Keratinocyte (primary cell): ENCODE measurements at regions not wholly inside any gene's neighbourhood (a gene's known extent, or its start where the extent isn't known, plus 50 kb on each side); places are given as distances from the start of the nearest gene placed in this dataset.
"Not testable (repeated sequence)": the region's sequence is repeated elsewhere in the genome, so short reads cannot be mapped to it uniquely, and the experiment has no call there.

Source experiments
- DNase-seq: peaks from one replicate; pipeline ENCODE4 v3.0.0-alpha.2; 2011; ENCODE audit warnings: low read depth, missing footprints, low spot score
- FAIRE-seq: peaks from 2 replicates; lab custom pipeline; 2011; peaks lifted over from hg19 to GRCh38; lab: Jason Lieb, UNC
- H2AFZ ChIP-seq: 2 replicates; pipeline ENCODE4 v1.6.0; 2012; ENCODE audit warnings: low read length, control low read depth, inconsistent platforms; ENCODE audit not compliant: control insufficient read depth
- H3K27ac ChIP-seq: 2 replicates; pipeline ENCODE4 v1.5.1; 2011; ENCODE audit warnings: low read length; ENCODE audit not compliant: control insufficient read depth, insufficient read depth
- H3K27me3 ChIP-seq: 3 replicates; pipeline ENCODE4 v1.6.0; 2011; ENCODE audit warnings: low read length; ENCODE audit not compliant: control insufficient read depth, insufficient read depth; ENCODE audit errors: extremely low read depth
- H3K36me3 ChIP-seq, 2 experiments: 2 replicates in 1 of 2; 3 replicates in 1 of 2; pipeline ENCODE4 v1.5.1; 2011; ENCODE audit warnings: low read length in 2 of 2, mild to moderate bottlenecking in 1 of 2; ENCODE audit not compliant: control insufficient read depth in 2 of 2, insufficient read depth in 2 of 2; ENCODE audit errors: extremely low read depth in 1 of 2
- H3K4me1 ChIP-seq: 3 replicates; pipeline ENCODE4 v1.5.1; 2011; ENCODE audit warnings: low read length; ENCODE audit not compliant: control insufficient read depth, insufficient read depth; ENCODE audit errors: extremely low read depth
- H3K4me2 ChIP-seq: 3 replicates; pipeline ENCODE4 v1.6.0; 2011; ENCODE audit warnings: low read depth, low read length; ENCODE audit not compliant: control insufficient read depth, insufficient read depth; ENCODE audit errors: extremely low read depth
- H3K4me3 ChIP-seq, 3 experiments: fragments of 200-600 bp in 1 of 3; sonication (generic) in 1 of 3; 2 replicates in 2 of 3; 3 replicates in 1 of 3; pipeline ENCODE4 v1.5.1; 2011 to 2016; ENCODE audit warnings: low read length in 3 of 3, mild to moderate bottlenecking in 3 of 3, control low read depth in 2 of 3, inconsistent platforms in 1 of 3, low read depth in 1 of 3, mixed read lengths in 1 of 3, mixed run types in 1 of 3, moderate library complexity in 1 of 3; ENCODE audit not compliant: control insufficient read depth in 2 of 3, insufficient read depth in 2 of 3; ENCODE audit errors: extremely low read depth in 1 of 3
- H3K79me2 ChIP-seq: 2 replicates; pipeline ENCODE4 v1.6.0; 2012; ENCODE audit warnings: low read length; ENCODE audit not compliant: control insufficient read depth, insufficient read depth
- H3K9ac ChIP-seq: 3 replicates; pipeline ENCODE4 v1.6.0; 2011; ENCODE audit warnings: low read length; ENCODE audit not compliant: control insufficient read depth, insufficient read depth; ENCODE audit errors: extremely low read depth
- H3K9me1 ChIP-seq: 3 replicates; pipeline ENCODE4 v1.6.0; 2011; ENCODE audit warnings: low read length; ENCODE audit not compliant: control insufficient read depth, insufficient read depth; ENCODE audit errors: extremely low read depth
- H3K9me3 ChIP-seq: 2 replicates; pipeline ENCODE4 v1.5.1; 2012; ENCODE audit warnings: low read depth, low read length; ENCODE audit not compliant: control insufficient read depth
- H4K20me1 ChIP-seq: 3 replicates; pipeline ENCODE4 v1.6.0; 2011; ENCODE audit warnings: low read length; ENCODE audit not compliant: control insufficient read depth, insufficient read depth; ENCODE audit errors: extremely low read depth
- CTCF ChIP-seq, 3 experiments: IDR thresholded peaks in 1 of 3; conservative IDR thresholded peaks in 1 of 3; optimal IDR thresholded peaks in 1 of 3; 2 replicates in 2 of 3; 3 replicates in 1 of 3; pipeline versions ENCODE3 to v1.5.1; 2011; ENCODE audit warnings: low read length in 3 of 3, mild to moderate bottlenecking in 3 of 3, moderate library complexity in 2 of 3, control low read depth in 1 of 3, inconsistent platforms in 1 of 3; ENCODE audit not compliant: insufficient read depth in 2 of 3; ENCODE audit errors: extremely low read depth in 1 of 3
- EZH2 ChIP-seq: IDR thresholded peaks from one replicate; pipeline ENCODE4 v1.6.1; 2012; ENCODE audit warnings: inconsistent platforms, mild to moderate bottlenecking, low read length, moderate library complexity
- dilution Hi-C: fragments of 300-500 bp; cut with MboI; formaldehyde crosslinking; loops from one replicate; pipeline ENCODE4 v1.7.0; 2020; ENCODE audit warnings: low sequenced_read_pairs; ENCODE audit not compliant: extremely low pct_ligation_motif_present

- H3K36me3 ChIP-seq = no peaks in the 10 kb centered on the region
- TF ChIP-seq EZH2 = no peak
- no peak for TF ChIP-seq CTCF (optimal IDR thresholded peaks at IDR 0.05 in 1 of 3, IDR thresholded peaks at IDR 0.05 in 1 of 3, conservative IDR thresholded peaks at IDR 0.05 in 1 of 3; ENCODE audit: extremely low read depth in 1 of 3, insufficient read depth in 2 of 3, low read length in 3 of 3)
- no peak overlapping the region for H3K4me3 ChIP-seq
- H3K79me2 ChIP-seq = no peaks in the 10 kb centered on the region
- no peak overlapping the region for H2AFZ ChIP-seq
- dilution Hi-C loops = no loop called here
- H3K27me3 ChIP-seq = no peaks in the 10 kb centered on the region
- FAIRE-seq = no peak
- no peak overlapping the region for H3K9ac ChIP-seq
- H3K9me3 ChIP-seq = no peaks in the 10 kb centered on the region
- H3K9me1 ChIP-seq = no peaks in the 10 kb centered on the region
- no peak overlapping the region for H3K27ac ChIP-seq
- H3K4me1 ChIP-seq = no peaks in the 10 kb centered on the region
- H4K20me1 ChIP-seq = no peaks in the 10 kb centered on the region
- DNase-seq = no peak
- no peak overlapping the region for H3K4me2 ChIP-seq
Measured at GRCh38 chr4:79551555-79551954, 143.5 kb upstream of the GK2 start.

- DNase-seq (no peak), FAIRE-seq (no peak)
- H3K4me3 ChIP-seq = no peak overlapping the region
- H3K9me3 ChIP-seq = no peaks in the 10 kb centered on the region
- no peak overlapping the region for H2AFZ ChIP-seq
- no peaks in the 10 kb centered on the region for H3K36me3 ChIP-seq
- no peak overlapping the region for H3K27ac ChIP-seq
- TF ChIP-seq EZH2 = no peak
- no peak for TF ChIP-seq CTCF (optimal IDR thresholded peaks at IDR 0.05 in 1 of 3, IDR thresholded peaks at IDR 0.05 in 1 of 3, conservative IDR thresholded peaks at IDR 0.05 in 1 of 3; ENCODE audit: extremely low read depth in 1 of 3, insufficient read depth in 2 of 3, low read length in 3 of 3)
- dilution Hi-C loops = no loop called here
- no peaks in the 10 kb centered on the region for H3K79me2 ChIP-seq
- no peaks in the 10 kb centered on the region for H4K20me1 ChIP-seq
- H3K9me1 ChIP-seq = no peaks in the 10 kb centered on the region
- no peak overlapping the region for H3K4me2 ChIP-seq
- no peak overlapping the region for H3K9ac ChIP-seq
- no peaks in the 10 kb centered on the region for H3K27me3 ChIP-seq
- no peaks in the 10 kb centered on the region for H3K4me1 ChIP-seq
Measured at GRCh38 chr4:79547851-79548250, 139.8 kb upstream of the GK2 start.

- H3K27me3 ChIP-seq, H3K4me2 ChIP-seq, H3K27ac ChIP-seq, H3K36me3 ChIP-seq, H3K4me1 ChIP-seq, H3K9ac ChIP-seq, dilution Hi-C loops, H3K9me1 ChIP-seq, H4K20me1 ChIP-seq, H3K79me2 ChIP-seq, H3K9me3 ChIP-seq, H2AFZ ChIP-seq, H3K4me3 ChIP-seq, DNase-seq, FAIRE-seq: not testable (repeated sequence)
Measured at GRCh38 chr4:79545292-79545691, 137.3 kb upstream of the GK2 start.
